ENCODE measurements at regions not wholly inside any gene's neighbourhood (a gene's known extent, or its start where the extent isn't known, plus 50 kb on each side); places are given as distances from the start of the nearest gene placed in this dataset.

DNA sequence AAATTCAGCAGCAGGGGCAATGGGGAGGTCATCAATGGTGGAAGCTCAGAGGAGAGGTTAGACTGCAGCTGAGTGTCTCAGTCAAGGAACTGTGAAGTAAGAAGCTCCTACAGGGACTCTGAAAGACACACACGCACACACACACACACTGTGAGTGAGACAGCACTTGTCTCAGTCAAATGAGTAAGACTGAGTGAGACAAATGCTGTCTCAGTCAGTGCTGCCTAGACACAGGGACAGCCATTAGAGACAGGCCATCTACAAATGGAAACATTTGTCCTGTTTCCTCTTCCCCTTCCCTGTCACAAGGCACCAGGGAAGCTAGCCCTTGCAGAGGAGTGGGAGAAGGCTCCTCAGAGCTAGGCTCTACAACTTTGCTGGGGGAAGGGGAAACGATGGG lies 577.4 kb upstream of the GCFC2 start:
- BruUV-seq (replicated peaks): no TSS peak
- TF ChIP-seq FOS (IDR thresholded peaks at IDR 0.05; ENCODE audit: borderline replicate concordance, insufficient read depth, low read length) (no peak), MYC (IDR thresholded peaks at IDR 0.05; ENCODE audit: low read depth, low read length) (no peak), JUN (IDR thresholded peaks at IDR 0.05; ENCODE audit: borderline replicate concordance, insufficient read depth, insufficient read length, low read depth) (no peak), GATA2 (IDR thresholded peaks at IDR 0.05; ENCODE audit: insufficient read depth, insufficient read length, low read depth, low read length) (no peak), POLR2AphosphoS5 (IDR thresholded peaks at IDR 0.05; ENCODE audit: insufficient read depth, low read depth, low read length) (no peak), POLR2A (IDR thresholded peaks at IDR 0.05; ENCODE audit: low read depth, low read length) (no peak), EZH2 (IDR thresholded peaks at IDR 0.05; ENCODE audit: borderline replicate concordance, low read depth, low read length, severe bottlenecking) (no peak)
- TF ChIP-seq, protein P1, sequence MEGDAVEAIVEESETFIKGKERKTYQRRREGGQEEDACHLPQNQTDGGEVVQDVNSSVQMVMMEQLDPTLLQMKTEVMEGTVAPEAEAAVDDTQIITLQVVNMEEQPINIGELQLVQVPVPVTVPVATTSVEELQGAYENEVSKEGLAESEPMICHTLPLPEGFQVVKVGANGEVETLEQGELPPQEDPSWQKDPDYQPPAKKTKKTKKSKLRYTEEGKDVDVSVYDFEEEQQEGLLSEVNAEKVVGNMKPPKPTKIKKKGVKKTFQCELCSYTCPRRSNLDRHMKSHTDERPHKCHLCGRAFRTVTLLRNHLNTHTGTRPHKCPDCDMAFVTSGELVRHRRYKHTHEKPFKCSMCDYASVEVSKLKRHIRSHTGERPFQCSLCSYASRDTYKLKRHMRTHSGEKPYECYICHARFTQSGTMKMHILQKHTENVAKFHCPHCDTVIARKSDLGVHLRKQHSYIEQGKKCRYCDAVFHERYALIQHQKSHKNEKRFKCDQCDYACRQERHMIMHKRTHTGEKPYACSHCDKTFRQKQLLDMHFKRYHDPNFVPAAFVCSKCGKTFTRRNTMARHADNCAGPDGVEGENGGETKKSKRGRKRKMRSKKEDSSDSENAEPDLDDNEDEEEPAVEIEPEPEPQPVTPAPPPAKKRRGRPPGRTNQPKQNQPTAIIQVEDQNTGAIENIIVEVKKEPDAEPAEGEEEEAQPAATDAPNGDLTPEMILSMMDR (IDR thresholded peaks at IDR 0.05; ENCODE audit: extremely low read depth in 1 of 2, insufficient read depth in 1 of 2, low read depth in 1 of 2, low read length in 2 of 2): no peak
- TF ChIP-seq, protein P2, sequence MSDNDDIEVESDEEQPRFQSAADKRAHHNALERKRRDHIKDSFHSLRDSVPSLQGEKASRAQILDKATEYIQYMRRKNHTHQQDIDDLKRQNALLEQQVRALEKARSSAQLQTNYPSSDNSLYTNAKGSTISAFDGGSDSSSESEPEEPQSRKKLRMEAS (IDR thresholded peaks at IDR 0.05; ENCODE audit: insufficient read depth, insufficient read length): no peak
- intact Hi-C loops (cut with micrococcal nuclease) (no loop called here), dilution Hi-C loops (cut with MboI; ENCODE audit: extremely low pct_ligation_motif_present, low sequenced_read_pairs) (no loop called here)
- peaks cover 2% of the 10 kb centered on the region for H3K9me3 ChIP-seq (replicated peaks; ENCODE audit: control insufficient read depth, insufficient read depth, low read length)
- H3K79me2 ChIP-seq (ENCODE audit: control insufficient read depth, insufficient read depth, low read length): no peaks in the 10 kb centered on the region
- DNase-seq (ENCODE audit: low read depth, low spot score): no peak
- H3K4me3 ChIP-seq (replicated peaks in 1 of 3; ENCODE audit: insufficient read depth in 1 of 3, low read depth in 1 of 3, low read length in 3 of 3): no peak overlapping the region
- no peak overlapping the region for H3K4me2 ChIP-seq (ENCODE audit: insufficient read depth, low read length)
- H3K27me3 ChIP-seq (ENCODE audit: control insufficient read depth in 2 of 2, insufficient read depth in 2 of 2, low read length in 2 of 2): no peaks in the 10 kb centered on the region
- no peaks in the 10 kb centered on the region for H3K9me1 ChIP-seq (replicated peaks; ENCODE audit: control insufficient read depth, extremely low read depth, insufficient read depth, low read length)
- no peaks in the 10 kb centered on the region for H3K36me3 ChIP-seq (ENCODE audit: control insufficient read depth in 2 of 2, extremely low read depth in 1 of 2, insufficient read depth in 2 of 2, low read length in 2 of 2)
- no peaks in the 10 kb centered on the region for H4K20me1 ChIP-seq (replicated peaks; ENCODE audit: control insufficient read depth, extremely low read depth, insufficient read depth, low read length)
- no peaks in the 10 kb centered on the region for H3K4me1 ChIP-seq (ENCODE audit: control insufficient read depth, extremely low read depth, insufficient read depth, low read length)
- POLR2A ChIA-PET: no interaction called here
- FAIRE-seq: no peak
- CTCF ChIA-PET: no interaction called here
- no peak overlapping the region for H3K9ac ChIP-seq (replicated peaks; ENCODE audit: extremely low read depth, insufficient read depth, low read length)
- H3K27ac ChIP-seq (ENCODE audit: insufficient read depth, low read depth, low read length): no peak overlapping the region
- H2AFZ ChIP-seq (ENCODE audit: low read depth, low read length): no peak overlapping the region

Measured in endothelial cell of umbilical vein (primary cell).